Tibial nerve (tissue), 4 donors: ENCODE measurements at regions not wholly inside any gene's neighbourhood (a gene's known extent, or its start where the extent isn't known, plus 50 kb on each side); places are given as distances from the start of the nearest gene placed in this dataset.

ENCODE experiments used
- CTCF ChIP-seq, 5 experiments: fragments of 200-600 bp in 3 of 5; fragments of 450-650 bp in 2 of 5; sonication (generic) in 3 of 5; IDR thresholded peaks; one replicate each; pipeline ENCODE4 v1.5.1; 2016 to 2019; ENCODE audit warnings: antibody characterized with exemption in 5 of 5, mild to moderate bottlenecking in 3 of 5, moderate library complexity in 2 of 5
- EP300 ChIP-seq, 2 donors: sonication (generic); formaldehyde crosslinking; IDR thresholded peaks; one replicate each; pipeline ENCODE4 v1.6.1; 2017; ENCODE audit warnings: antibody characterized with exemption in 2 of 2, mild to moderate bottlenecking in 1 of 2
- POLR2A ChIP-seq, 2 donors: fragments of 450-650 bp; IDR thresholded peaks; one replicate each; pipeline ENCODE4 v1.6.1; 2017; ENCODE audit warnings: antibody characterized with exemption in 2 of 2, mild to moderate bottlenecking in 2 of 2, moderate library complexity in 2 of 2

- TF ChIP-seq POLR2A (IDR thresholded peaks at IDR 0.05), result no peak
- TF ChIP-seq CTCF (IDR thresholded peaks at IDR 0.05), result no peak
- no peak for TF ChIP-seq EP300 (IDR thresholded peaks at IDR 0.05)
These were observed 304.3 kb downstream of the LTN1 start for GRCh38 chr21:28688381-28688780.
